ENCODE measurements at regions not wholly inside any gene's neighbourhood (a gene's known extent, or its start where the extent isn't known, plus 50 kb on each side); places are given as distances from the start of the nearest gene placed in this dataset.

DNA sequence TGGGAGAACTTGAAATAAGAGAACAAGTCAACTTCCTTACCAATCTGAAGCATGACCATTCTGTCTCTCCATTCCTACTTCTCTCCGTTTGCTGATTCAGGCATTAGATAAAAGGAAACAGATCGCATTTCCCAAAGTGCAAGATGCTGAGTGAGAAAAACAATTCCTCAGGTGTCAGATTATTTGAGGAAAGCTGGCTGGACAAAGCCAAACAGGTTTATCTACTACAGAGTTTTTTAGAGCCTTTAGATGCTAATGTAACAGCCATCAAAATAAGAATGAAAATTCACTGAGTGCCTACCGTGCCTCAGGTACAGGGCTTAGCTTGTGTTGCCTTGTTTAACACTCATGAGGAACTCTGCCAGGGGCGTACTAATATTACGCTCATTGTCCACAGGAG, 135.9 kb upstream of the MBL2 start:
- TF ChIP-seq, protein P1, sequence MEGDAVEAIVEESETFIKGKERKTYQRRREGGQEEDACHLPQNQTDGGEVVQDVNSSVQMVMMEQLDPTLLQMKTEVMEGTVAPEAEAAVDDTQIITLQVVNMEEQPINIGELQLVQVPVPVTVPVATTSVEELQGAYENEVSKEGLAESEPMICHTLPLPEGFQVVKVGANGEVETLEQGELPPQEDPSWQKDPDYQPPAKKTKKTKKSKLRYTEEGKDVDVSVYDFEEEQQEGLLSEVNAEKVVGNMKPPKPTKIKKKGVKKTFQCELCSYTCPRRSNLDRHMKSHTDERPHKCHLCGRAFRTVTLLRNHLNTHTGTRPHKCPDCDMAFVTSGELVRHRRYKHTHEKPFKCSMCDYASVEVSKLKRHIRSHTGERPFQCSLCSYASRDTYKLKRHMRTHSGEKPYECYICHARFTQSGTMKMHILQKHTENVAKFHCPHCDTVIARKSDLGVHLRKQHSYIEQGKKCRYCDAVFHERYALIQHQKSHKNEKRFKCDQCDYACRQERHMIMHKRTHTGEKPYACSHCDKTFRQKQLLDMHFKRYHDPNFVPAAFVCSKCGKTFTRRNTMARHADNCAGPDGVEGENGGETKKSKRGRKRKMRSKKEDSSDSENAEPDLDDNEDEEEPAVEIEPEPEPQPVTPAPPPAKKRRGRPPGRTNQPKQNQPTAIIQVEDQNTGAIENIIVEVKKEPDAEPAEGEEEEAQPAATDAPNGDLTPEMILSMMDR (IDR thresholded peaks at IDR 0.05): no peak
- TF ChIP-seq POLR2A (IDR thresholded peaks at IDR 0.05) (no peak), EP300 (IDR thresholded peaks at IDR 0.05) (no peak)
